Stomach (tissue), 4 donors: ENCODE measurements at regions not wholly inside any gene's neighbourhood (a gene's known extent, or its start where the extent isn't known, plus 50 kb on each side); places are given as distances from the start of the nearest gene placed in this dataset.

Experiments
- EP300 ChIP-seq: sonication (generic); formaldehyde crosslinking; IDR thresholded peaks from one replicate; pipeline ENCODE4 v1.6.1; 2017; ENCODE audit warnings: antibody characterized with exemption
- POLR2A ChIP-seq, 4 donors: fragments of 450-650 bp; IDR thresholded peaks; one replicate each; pipeline ENCODE4 v1.6.1; 2016; ENCODE audit warnings: antibody characterized with exemption in 4 of 4, control low read depth in 2 of 4, mild to moderate bottlenecking in 1 of 4, moderate library complexity in 1 of 4
- POLR2AphosphoS5 ChIP-seq, 3 donors: sonication (generic); formaldehyde crosslinking; IDR thresholded peaks; one replicate each; pipeline ENCODE4 v1.6.1; 2016; ENCODE audit warnings: antibody characterized with exemption in 3 of 3
- TF ChIP-seq, protein P1 (sequence below), 7 experiments: fragments of 450-650 bp in 4 of 7; fragments of 200-600 bp in 3 of 7; sonication (generic) in 3 of 7; IDR thresholded peaks; one replicate each; pipeline ENCODE4 v1.5.1; 2016 to 2019; ENCODE audit warnings: antibody characterized with exemption in 7 of 7, control low read depth in 2 of 7, mild to moderate bottlenecking in 1 of 7

DNA sequence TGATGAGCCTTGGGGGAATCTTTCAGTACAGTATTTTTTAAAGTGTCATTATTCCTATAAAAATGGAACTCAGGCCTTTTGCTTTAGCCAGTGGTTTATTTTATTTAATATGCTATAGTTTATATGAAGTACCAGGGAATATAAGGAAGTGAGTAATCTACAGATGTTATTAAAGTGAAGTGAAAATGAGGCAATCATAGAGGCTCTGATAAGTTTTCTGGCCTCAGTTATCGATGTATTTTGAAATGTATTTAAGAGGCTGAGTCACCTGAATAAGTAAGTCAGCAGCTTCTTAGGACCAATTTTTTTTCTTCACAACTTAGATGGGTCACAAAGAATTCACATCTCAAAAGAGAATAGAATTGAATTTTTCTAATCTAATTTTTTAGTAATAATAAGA lies 829.0 kb downstream of the DNAH5 start:
- TF ChIP-seq, protein P1, sequence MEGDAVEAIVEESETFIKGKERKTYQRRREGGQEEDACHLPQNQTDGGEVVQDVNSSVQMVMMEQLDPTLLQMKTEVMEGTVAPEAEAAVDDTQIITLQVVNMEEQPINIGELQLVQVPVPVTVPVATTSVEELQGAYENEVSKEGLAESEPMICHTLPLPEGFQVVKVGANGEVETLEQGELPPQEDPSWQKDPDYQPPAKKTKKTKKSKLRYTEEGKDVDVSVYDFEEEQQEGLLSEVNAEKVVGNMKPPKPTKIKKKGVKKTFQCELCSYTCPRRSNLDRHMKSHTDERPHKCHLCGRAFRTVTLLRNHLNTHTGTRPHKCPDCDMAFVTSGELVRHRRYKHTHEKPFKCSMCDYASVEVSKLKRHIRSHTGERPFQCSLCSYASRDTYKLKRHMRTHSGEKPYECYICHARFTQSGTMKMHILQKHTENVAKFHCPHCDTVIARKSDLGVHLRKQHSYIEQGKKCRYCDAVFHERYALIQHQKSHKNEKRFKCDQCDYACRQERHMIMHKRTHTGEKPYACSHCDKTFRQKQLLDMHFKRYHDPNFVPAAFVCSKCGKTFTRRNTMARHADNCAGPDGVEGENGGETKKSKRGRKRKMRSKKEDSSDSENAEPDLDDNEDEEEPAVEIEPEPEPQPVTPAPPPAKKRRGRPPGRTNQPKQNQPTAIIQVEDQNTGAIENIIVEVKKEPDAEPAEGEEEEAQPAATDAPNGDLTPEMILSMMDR (IDR thresholded peaks at IDR 0.05), result no peak
- TF ChIP-seq EP300 (no peak), POLR2A (IDR thresholded peaks at IDR 0.05) (no peak), POLR2AphosphoS5 (IDR thresholded peaks at IDR 0.05) (no peak)
